ENCODE measurements at regions not wholly inside any gene's neighbourhood (a gene's known extent, or its start where the extent isn't known, plus 50 kb on each side); places are given as distances from the start of the nearest gene placed in this dataset.

GRCh38 chr10:106370751-106371150 is 793.8 kb downstream of the SORCS1 start:
- H3K4me2 ChIP-seq = no peak overlapping the region
- TF ChIP-seq HEYL (CRISPR knock-in tag; IDR thresholded peaks at IDR 0.05) = no peak
- no peak for TF ChIP-seq PBX3 (IDR thresholded peaks at IDR 0.05)
- no peak for TF ChIP-seq ZC3H11A (IDR thresholded peaks at IDR 0.05)
- TF ChIP-seq CEBPB (IDR thresholded peaks at IDR 0.05) = no peak
- no peak for TF ChIP-seq CBX8 (IDR thresholded peaks at IDR 0.05)
- no peak for TF ChIP-seq BCL3 (IDR thresholded peaks at IDR 0.05)
- no peak for TF ChIP-seq CBX2 (IDR thresholded peaks at IDR 0.05; ENCODE audit: borderline replicate concordance, low read depth)
- TF ChIP-seq MYC (IDR thresholded peaks at IDR 0.05; ENCODE audit: borderline replicate concordance, low read length) = no peak
- no peak for TF ChIP-seq NFE2L2 (conservative IDR thresholded peaks at IDR 0.05; ENCODE audit: low read length)
- no peak for TF ChIP-seq HES2 (IDR thresholded peaks at IDR 0.05)
- no peak for TF ChIP-seq HOXA7 (CRISPR knock-in tag; IDR thresholded peaks at IDR 0.05)
- no peak for TF ChIP-seq PHF8 (IDR thresholded peaks at IDR 0.05; ENCODE audit: borderline replicate concordance, low read depth)
- TF ChIP-seq EHMT2 (IDR thresholded peaks at IDR 0.05; ENCODE audit: low read depth) = no peak
- no peak for TF ChIP-seq CTCF (IDR thresholded peaks at IDR 0.05)
- TF ChIP-seq MAFK (IDR thresholded peaks at IDR 0.05; ENCODE audit: partially characterized antibody) = no peak
- no peak for TF ChIP-seq RARB (CRISPR knock-in tag; IDR thresholded peaks at IDR 0.05)
- no peak for TF ChIP-seq HMGXB4 (CRISPR knock-in tag; IDR thresholded peaks at IDR 0.05; ENCODE audit: borderline replicate concordance)
- no peak for TF ChIP-seq HOXB13 (CRISPR knock-in tag; IDR thresholded peaks at IDR 0.05; ENCODE audit: low read depth)
- no peak for TF ChIP-seq ZNF302 (CRISPR knock-in tag; IDR thresholded peaks at IDR 0.05)
- DNase-seq (ENCODE audit: low read depth in 1 of 2, low spot score in 1 of 2) (no peak), FAIRE-seq (no peak), ATAC-seq (no peak)
- WGBS (ENCODE audit: missing lambda C conversion rate) = 38% methylated on average over 6 of the region's 6 CpGs
- POLR2A ChIA-PET = no interaction called here
- H3K27ac ChIP-seq = no peak overlapping the region
- H3K4me3 ChIP-seq = no peak overlapping the region
- no peaks in the 10 kb centered on the region for H3K4me1 ChIP-seq
- H3K9me3 ChIP-seq = peaks cover 2% of the 10 kb centered on the region; the same call in 1 of the 3 replicates
- CTCF ChIA-PET = no interaction called here

- no peak for DNase-seq (ENCODE audit: low read depth in 1 of 2, low spot score in 1 of 2)
- no peak for ATAC-seq
- Histone ChIP-seq H3K4me2 (no peak overlapping the region), H3K4me3 (no peak overlapping the region), H3K9me3 (no peaks in the 10 kb centered on the region; the same call in 2 of the 3 replicates), H3K27ac (no peak overlapping the region), H3K4me1 (no peaks in the 10 kb centered on the region)
- FAIRE-seq = no peak
- TF ChIP-seq CEBPB (IDR thresholded peaks at IDR 0.05) (0 out of 4 replicates have a peak, but pooled peaks of 1 of the 2 experiments have one; percentile 9), TP53 (CRISPR knock-in tag; IDR thresholded peaks at IDR 0.05) (no peak)
- 0% methylated on average over 2 of the region's 2 CpGs for WGBS (ENCODE audit: missing lambda C conversion rate)
- CTCF ChIA-PET = no interaction called here
- POLR2A ChIA-PET = no interaction called here
These were observed 803.6 kb downstream of the SORCS1 start for GRCh38 chr10:106360870-106361269.
